ENCODE measurements at regions not wholly inside any gene's neighbourhood (a gene's known extent, or its start where the extent isn't known, plus 50 kb on each side); places are given as distances from the start of the nearest gene placed in this dataset.

DNA sequence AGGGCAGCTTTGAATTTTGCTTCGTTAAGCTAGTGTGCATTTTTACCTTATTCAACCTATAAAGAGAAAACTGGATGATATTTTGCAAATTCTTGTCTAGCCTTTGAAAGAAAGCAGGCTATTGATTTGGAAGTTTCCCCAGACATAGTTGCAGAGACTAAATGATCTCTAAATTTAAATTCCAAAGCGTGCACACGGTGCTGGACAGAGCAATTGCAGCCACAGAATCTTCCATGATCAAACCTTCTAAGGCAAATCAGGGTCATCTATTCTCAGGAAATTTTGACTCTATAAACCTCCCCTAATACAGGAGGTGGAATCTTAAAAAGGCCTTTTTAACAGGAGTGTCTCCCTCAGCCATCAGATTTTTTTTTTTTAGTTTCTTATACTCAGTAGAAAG is 159.9 kb downstream of the MDFIC start:
- DNase-seq (ENCODE audit: low spot score): no peak

DNA sequence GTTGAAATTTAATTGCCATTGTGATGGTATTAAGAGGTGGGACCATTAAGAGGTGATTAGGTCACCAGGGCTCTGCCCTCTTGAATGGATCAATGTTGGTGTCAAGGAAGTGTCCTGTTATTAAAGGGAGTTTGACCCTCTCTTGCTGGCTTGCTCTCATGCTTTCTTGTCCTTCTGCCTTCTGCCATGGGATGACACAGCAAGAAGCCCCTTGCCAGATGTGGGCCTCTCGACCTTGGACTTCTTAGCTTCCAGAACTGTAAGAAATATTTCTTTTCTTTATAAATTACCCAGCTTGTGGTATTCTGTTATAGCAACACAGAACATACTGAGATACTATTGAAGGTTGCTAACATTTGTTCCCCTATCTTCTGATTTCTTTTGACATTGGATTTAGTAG is 157.0 kb downstream of the MDFIC start:
- no peak for DNase-seq (ENCODE audit: low spot score)

GRCh38 chr7:115078386-115078785 is 156.5 kb downstream of the MDFIC start:
- DNase-seq (ENCODE audit: low spot score): no peak

GRCh38 chr7:115070311-115070710 is 148.4 kb downstream of the MDFIC start:
- no peak for DNase-seq (ENCODE audit: low spot score)
